ENCODE measurements at regions not wholly inside any gene's neighbourhood (a gene's known extent, or its start where the extent isn't known, plus 50 kb on each side); places are given as distances from the start of the nearest gene placed in this dataset.

DNA sequence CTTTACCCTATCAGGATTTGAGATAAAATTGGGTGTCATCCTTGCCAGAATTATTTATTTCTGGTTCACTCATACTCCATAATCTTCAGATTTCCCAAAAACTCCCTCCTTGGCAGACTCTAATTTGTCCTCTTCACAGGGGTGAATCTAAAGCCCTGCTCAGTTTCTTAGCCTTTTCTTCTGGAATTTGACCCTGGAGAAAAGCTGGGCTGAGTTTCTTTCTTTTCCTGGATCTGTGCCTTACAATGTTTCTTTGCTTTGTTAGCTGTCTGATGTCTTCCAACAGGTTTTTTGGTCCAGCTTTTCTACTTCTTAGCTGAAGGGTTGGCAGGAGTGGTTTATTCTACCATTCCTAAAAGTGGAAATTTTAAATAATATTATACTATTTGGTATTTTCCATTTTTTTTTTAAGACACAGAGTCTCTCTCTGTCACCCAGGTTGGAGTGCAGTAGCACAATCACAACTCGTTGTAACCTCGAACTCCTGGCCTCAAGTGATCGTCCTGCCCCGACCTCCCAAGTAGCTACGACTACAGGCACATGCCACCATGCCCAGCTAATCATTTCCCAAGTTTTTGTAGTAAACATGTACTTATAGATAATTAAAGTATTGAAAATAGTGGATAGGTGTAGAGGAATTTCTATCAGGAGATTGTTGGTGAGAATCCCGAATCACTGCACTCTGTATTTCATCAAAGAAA is 138.4 kb upstream of the TWIST2 start:
- no peak overlapping the region for H3K4me3 ChIP-seq (ENCODE audit: low read length)
- no peaks in the 10 kb centered on the region for H3K27me3 ChIP-seq (ENCODE audit: control insufficient read depth, insufficient read depth, low read length)
- no peak overlapping the region for H3K27ac ChIP-seq (ENCODE audit: low read length)
- H3K4me1 ChIP-seq (ENCODE audit: control insufficient read depth, low read depth, low read length), result no peaks in the 10 kb centered on the region
- H3K36me3 ChIP-seq (ENCODE audit: control insufficient read depth, low read depth, low read length), result no peaks in the 10 kb centered on the region
- H3K9ac ChIP-seq (ENCODE audit: low read length), result no peak overlapping the region
- no peaks in the 10 kb centered on the region for H3K9me3 ChIP-seq (ENCODE audit: control insufficient read depth, low read depth, low read length)

DNA sequence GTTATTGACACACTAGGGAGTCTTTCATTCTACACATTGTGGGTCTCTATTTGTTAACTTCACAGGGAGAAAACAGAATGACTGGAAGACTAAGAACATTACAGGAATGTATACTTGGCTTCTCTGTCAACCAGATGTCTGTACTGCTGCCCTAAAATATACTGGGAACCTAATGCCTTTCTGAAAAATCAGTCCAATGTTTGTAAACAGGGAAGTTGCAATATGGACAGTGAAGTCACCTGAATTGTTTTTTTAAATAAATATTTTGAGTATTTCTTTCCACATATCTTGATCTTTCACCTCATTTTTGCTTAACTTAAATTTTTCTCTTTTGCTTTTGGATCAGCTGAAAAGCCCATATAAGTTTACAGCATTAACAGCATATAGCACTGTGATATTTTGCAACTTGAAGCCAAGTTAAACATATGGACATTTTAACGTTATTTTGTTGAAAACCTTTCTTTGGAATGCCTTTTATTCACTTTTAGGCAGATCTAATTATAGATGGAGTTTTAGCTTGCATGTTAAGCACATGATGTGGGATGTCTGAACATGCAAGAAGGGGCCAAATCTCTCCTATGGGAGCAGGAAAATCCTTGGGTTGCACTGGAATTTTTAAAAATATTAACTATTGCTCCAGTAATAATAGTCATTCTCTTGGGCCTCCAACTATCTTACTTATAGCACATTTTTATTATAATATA is 137.7 kb upstream of the TWIST2 start:
- no peak overlapping the region for H3K9ac ChIP-seq (ENCODE audit: low read length)
- H3K36me3 ChIP-seq (ENCODE audit: control insufficient read depth, low read depth, low read length), result no peaks in the 10 kb centered on the region
- H3K27ac ChIP-seq (ENCODE audit: low read length), result no peak overlapping the region
- no peaks in the 10 kb centered on the region for H3K4me1 ChIP-seq (ENCODE audit: control insufficient read depth, low read depth, low read length)
- no peaks in the 10 kb centered on the region for H3K9me3 ChIP-seq (ENCODE audit: control insufficient read depth, low read depth, low read length)
- H3K4me3 ChIP-seq (ENCODE audit: low read length), result no peak overlapping the region
- no peaks in the 10 kb centered on the region for H3K27me3 ChIP-seq (ENCODE audit: control insufficient read depth, insufficient read depth, low read length)

GRCh38 chr2:238710787-238711186 is 137.1 kb upstream of the TWIST2 start:
- Histone ChIP-seq H3K9me3 (ENCODE audit: control insufficient read depth, low read depth, low read length) (no peaks in the 10 kb centered on the region), H3K27me3 (ENCODE audit: control insufficient read depth, insufficient read depth, low read length) (peaks cover 1% of the 10 kb centered on the region), H3K9ac (ENCODE audit: low read length) (no peak overlapping the region), H3K27ac (ENCODE audit: low read length) (no peak overlapping the region), H3K4me3 (ENCODE audit: low read length) (no peak overlapping the region), H3K4me1 (ENCODE audit: control insufficient read depth, low read depth, low read length) (no peaks in the 10 kb centered on the region), H3K36me3 (ENCODE audit: control insufficient read depth, low read depth, low read length) (no peaks in the 10 kb centered on the region)

GRCh38 chr2:238711346-238711745 is 136.5 kb upstream of the TWIST2 start:
- no peak overlapping the region for H3K4me3 ChIP-seq (ENCODE audit: low read length)
- H3K4me1 ChIP-seq (ENCODE audit: control insufficient read depth, low read depth, low read length), result peaks cover 2% of the 10 kb centered on the region
- H3K9ac ChIP-seq (ENCODE audit: low read length), result no peak overlapping the region
- no peaks in the 10 kb centered on the region for H3K9me3 ChIP-seq (ENCODE audit: control insufficient read depth, low read depth, low read length)
- no peak overlapping the region for H3K27ac ChIP-seq (ENCODE audit: low read length)
- peaks cover 5% of the 10 kb centered on the region for H3K27me3 ChIP-seq (ENCODE audit: control insufficient read depth, insufficient read depth, low read length)
- H3K36me3 ChIP-seq (ENCODE audit: control insufficient read depth, low read depth, low read length), result no peaks in the 10 kb centered on the region

- Histone ChIP-seq H3K27me3 (ENCODE audit: control insufficient read depth, insufficient read depth, low read length) (peaks cover 5% of the 10 kb centered on the region), H3K36me3 (ENCODE audit: control insufficient read depth, low read depth, low read length) (no peaks in the 10 kb centered on the region), H3K27ac (ENCODE audit: low read length) (no peak overlapping the region), H3K9ac (ENCODE audit: low read length) (no peak overlapping the region), H3K4me3 (ENCODE audit: low read length) (no peak overlapping the region), H3K4me1 (ENCODE audit: control insufficient read depth, low read depth, low read length) (peaks cover 3% of the 10 kb centered on the region), H3K9me3 (ENCODE audit: control insufficient read depth, low read depth, low read length) (no peaks in the 10 kb centered on the region)
Measured at GRCh38 chr2:238712011-238712410, 135.9 kb upstream of the TWIST2 start.

DNA sequence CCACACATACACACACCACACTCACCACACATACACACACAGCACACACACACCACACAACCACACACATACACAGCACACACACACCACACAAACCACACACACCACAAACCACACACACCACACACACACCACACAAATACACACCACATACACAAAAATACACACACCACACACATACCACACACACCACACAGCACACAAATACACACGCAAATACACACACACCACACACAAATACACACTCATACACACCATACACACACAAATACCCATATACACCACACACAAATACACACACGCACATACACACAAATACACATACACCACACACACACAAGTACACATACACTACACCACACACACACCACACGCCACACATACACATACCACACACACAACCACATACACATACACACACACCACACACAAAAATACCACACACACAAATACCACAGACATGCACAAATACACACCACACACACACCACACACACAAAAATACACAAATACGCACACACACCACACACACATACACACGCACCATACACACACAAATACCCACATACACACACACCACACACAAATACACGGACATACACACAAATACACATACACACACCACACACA is 134.6 kb upstream of the TWIST2 start:
- H3K27me3 ChIP-seq (ENCODE audit: control insufficient read depth, insufficient read depth, low read length), result peaks cover 5% of the 10 kb centered on the region

GRCh38 chr2:238714038-238714528 is 133.8 kb upstream of the TWIST2 start:
- H3K4me1 ChIP-seq (ENCODE audit: control insufficient read depth, low read depth, low read length), result peaks cover 3% of the 10 kb centered on the region
- no peak overlapping the region for H3K27ac ChIP-seq (ENCODE audit: low read length)
- no peak overlapping the region for H3K9ac ChIP-seq (ENCODE audit: low read length)
- no peaks in the 10 kb centered on the region for H3K9me3 ChIP-seq (ENCODE audit: control insufficient read depth, low read depth, low read length)
- H3K27me3 ChIP-seq (ENCODE audit: control insufficient read depth, insufficient read depth, low read length), result peaks cover 5% of the 10 kb centered on the region
- H3K4me3 ChIP-seq (ENCODE audit: low read length), result no peak overlapping the region
- no peaks in the 10 kb centered on the region for H3K36me3 ChIP-seq (ENCODE audit: control insufficient read depth, low read depth, low read length)

More for the DNA sequence above, 134.6 kb upstream of the TWIST2 start:
- no peak overlapping the region for H3K9ac ChIP-seq (ENCODE audit: low read length)
- H3K36me3 ChIP-seq (ENCODE audit: control insufficient read depth, low read depth, low read length), result no peaks in the 10 kb centered on the region
- H3K4me3 ChIP-seq (ENCODE audit: low read length), result no peak overlapping the region
- no peaks in the 10 kb centered on the region for H3K9me3 ChIP-seq (ENCODE audit: control insufficient read depth, low read depth, low read length)
- no peak overlapping the region for H3K27ac ChIP-seq (ENCODE audit: low read length)
- H3K4me1 ChIP-seq (ENCODE audit: control insufficient read depth, low read depth, low read length), result peaks cover 3% of the 10 kb centered on the region

DNA sequence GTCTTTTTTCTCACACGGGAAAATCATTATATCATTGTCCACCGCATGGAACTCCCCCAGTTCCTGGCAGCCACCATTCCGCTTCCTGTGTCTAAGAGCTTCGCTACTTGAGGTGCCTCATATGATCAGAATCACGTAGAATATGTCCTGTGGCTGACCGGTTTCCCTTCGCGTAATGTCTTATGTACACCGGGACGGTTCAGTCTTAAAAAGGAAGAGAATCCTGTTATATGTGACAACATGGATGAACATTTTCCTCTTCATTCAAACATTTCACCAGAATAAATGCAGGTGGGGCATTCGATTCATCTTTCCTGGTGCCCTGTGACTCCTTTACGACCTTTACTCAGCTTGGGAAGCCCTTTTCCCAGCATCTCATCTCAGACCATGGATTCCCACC is 131.7 kb upstream of the TWIST2 start:
- Histone ChIP-seq H3K9me3 (ENCODE audit: control insufficient read depth, low read depth, low read length) (no peaks in the 10 kb centered on the region), H3K4me3 (ENCODE audit: low read length) (no peak overlapping the region), H3K36me3 (ENCODE audit: control insufficient read depth, low read depth, low read length) (no peaks in the 10 kb centered on the region), H3K27me3 (ENCODE audit: control insufficient read depth, insufficient read depth, low read length) (peaks cover 5% of the 10 kb centered on the region), H3K9ac (ENCODE audit: low read length) (no peak overlapping the region), H3K27ac (ENCODE audit: low read length) (no peak overlapping the region), H3K4me1 (ENCODE audit: control insufficient read depth, low read depth, low read length) (peaks cover 3% of the 10 kb centered on the region)

GRCh38 chr2:238716585-238716984 is 131.3 kb upstream of the TWIST2 start:
- Histone ChIP-seq H3K27me3 (ENCODE audit: control insufficient read depth, insufficient read depth, low read length) (peaks cover 5% of the 10 kb centered on the region), H3K9ac (ENCODE audit: low read length) (no peak overlapping the region), H3K9me3 (ENCODE audit: control insufficient read depth, low read depth, low read length) (no peaks in the 10 kb centered on the region), H3K27ac (ENCODE audit: low read length) (no peak overlapping the region), H3K36me3 (ENCODE audit: control insufficient read depth, low read depth, low read length) (no peaks in the 10 kb centered on the region), H3K4me3 (ENCODE audit: low read length) (no peak overlapping the region), H3K4me1 (ENCODE audit: control insufficient read depth, low read depth, low read length) (peaks cover 3% of the 10 kb centered on the region)

- H3K9me3 ChIP-seq (ENCODE audit: control insufficient read depth, low read depth, low read length), result no peaks in the 10 kb centered on the region
- H3K9ac ChIP-seq (ENCODE audit: low read length), result no peak overlapping the region
- H3K4me3 ChIP-seq (ENCODE audit: low read length), result no peak overlapping the region
- peaks cover 5% of the 10 kb centered on the region for H3K27me3 ChIP-seq (ENCODE audit: control insufficient read depth, insufficient read depth, low read length)
- no peaks in the 10 kb centered on the region for H3K36me3 ChIP-seq (ENCODE audit: control insufficient read depth, low read depth, low read length)
- H3K4me1 ChIP-seq (ENCODE audit: control insufficient read depth, low read depth, low read length), result peaks cover 3% of the 10 kb centered on the region
- H3K27ac ChIP-seq (ENCODE audit: low read length), result no peak overlapping the region
Measured at GRCh38 chr2:238717084-238717483, 130.8 kb upstream of the TWIST2 start.

GRCh38 chr2:238719641-238720040 is 128.2 kb upstream of the TWIST2 start:
- H3K9ac ChIP-seq (ENCODE audit: low read length), result no peak overlapping the region
- H3K4me1 ChIP-seq (ENCODE audit: control insufficient read depth, low read depth, low read length), result peaks cover 3% of the 10 kb centered on the region
- no peak overlapping the region for H3K4me3 ChIP-seq (ENCODE audit: low read length)
- peaks cover 5% of the 10 kb centered on the region for H3K27me3 ChIP-seq (ENCODE audit: control insufficient read depth, insufficient read depth, low read length)
- H3K27ac ChIP-seq (ENCODE audit: low read length), result no peak overlapping the region
- no peaks in the 10 kb centered on the region for H3K36me3 ChIP-seq (ENCODE audit: control insufficient read depth, low read depth, low read length)
- H3K9me3 ChIP-seq (ENCODE audit: control insufficient read depth, low read depth, low read length), result no peaks in the 10 kb centered on the region
